22Rv1 (cell line): ENCODE measurements at regions not wholly inside any gene's neighbourhood (a gene's known extent, or its start where the extent isn't known, plus 50 kb on each side); places are given as distances from the start of the nearest gene placed in this dataset.

Source experiments
- ZFX ChIP-seq: fragments of 450-650 bp; IDR thresholded peaks from 2 replicates; pipeline ENCODE4 v1.6.1; 2017; ENCODE audit warnings: antibody characterized with exemption, borderline replicate concordance
- TF ChIP-seq, protein P1 (sequence below): fragments of 450-650 bp; IDR thresholded peaks from 2 replicates; pipeline ENCODE4 v1.5.1; 2017; ENCODE audit warnings: mild to moderate bottlenecking

DNA sequence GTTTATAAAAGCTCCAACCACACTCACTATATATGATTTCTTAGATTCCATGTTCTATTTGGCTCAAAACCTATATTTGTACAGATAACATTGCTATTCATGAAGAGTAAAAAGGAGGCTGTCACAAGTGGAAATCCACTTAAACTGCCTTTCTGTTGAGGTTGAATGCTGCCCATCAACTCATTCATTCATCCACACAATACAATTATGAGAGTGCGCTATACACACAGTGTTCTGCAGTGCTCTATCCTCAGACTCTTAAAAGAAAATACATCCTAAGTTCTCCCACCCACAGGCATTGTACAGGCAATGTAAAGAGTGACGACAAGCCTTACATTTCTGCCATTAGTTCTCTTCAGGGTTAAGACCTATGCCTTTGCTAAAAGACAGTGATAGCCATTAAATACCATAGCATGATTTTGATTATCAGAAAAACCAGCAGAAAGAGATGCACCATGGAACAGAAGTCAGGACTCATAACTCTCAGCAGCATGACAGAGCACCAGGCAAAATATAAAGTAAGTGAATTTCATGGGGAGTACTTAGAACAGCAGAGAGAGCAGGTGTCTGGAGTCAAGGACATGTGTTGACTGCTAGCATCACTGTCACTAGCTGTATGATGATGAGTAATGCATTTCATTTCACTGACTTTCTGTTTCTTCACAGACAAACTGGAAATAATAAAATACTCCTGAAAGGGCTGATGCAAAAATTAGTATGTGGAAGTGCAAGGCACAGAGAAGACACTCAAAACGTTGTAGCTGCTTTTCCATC is 218.0 kb downstream of the RBM26 start:
- TF ChIP-seq, protein P1, sequence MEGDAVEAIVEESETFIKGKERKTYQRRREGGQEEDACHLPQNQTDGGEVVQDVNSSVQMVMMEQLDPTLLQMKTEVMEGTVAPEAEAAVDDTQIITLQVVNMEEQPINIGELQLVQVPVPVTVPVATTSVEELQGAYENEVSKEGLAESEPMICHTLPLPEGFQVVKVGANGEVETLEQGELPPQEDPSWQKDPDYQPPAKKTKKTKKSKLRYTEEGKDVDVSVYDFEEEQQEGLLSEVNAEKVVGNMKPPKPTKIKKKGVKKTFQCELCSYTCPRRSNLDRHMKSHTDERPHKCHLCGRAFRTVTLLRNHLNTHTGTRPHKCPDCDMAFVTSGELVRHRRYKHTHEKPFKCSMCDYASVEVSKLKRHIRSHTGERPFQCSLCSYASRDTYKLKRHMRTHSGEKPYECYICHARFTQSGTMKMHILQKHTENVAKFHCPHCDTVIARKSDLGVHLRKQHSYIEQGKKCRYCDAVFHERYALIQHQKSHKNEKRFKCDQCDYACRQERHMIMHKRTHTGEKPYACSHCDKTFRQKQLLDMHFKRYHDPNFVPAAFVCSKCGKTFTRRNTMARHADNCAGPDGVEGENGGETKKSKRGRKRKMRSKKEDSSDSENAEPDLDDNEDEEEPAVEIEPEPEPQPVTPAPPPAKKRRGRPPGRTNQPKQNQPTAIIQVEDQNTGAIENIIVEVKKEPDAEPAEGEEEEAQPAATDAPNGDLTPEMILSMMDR = no peak
- no peak for TF ChIP-seq ZFX
